Hepatocyte (in vitro differentiated cells): ENCODE measurements at regions not wholly inside any gene's neighbourhood (a gene's known extent, or its start where the extent isn't known, plus 50 kb on each side); places are given as distances from the start of the nearest gene placed in this dataset.

Experiments
- EZH2 ChIP-seq: fragments of 200-600 bp; sonication (generic); IDR thresholded peaks from 2 replicates; pipeline ENCODE4 v1.6.1; 2016; ENCODE audit warnings: antibody characterized with exemption, mild to moderate bottlenecking, borderline replicate concordance
- EZH2phosphoT487 ChIP-seq: fragments of 200-600 bp; sonication (generic); IDR thresholded peaks from one replicate; pipeline ENCODE4 v1.6.1; 2018; ENCODE audit warnings: antibody characterized with exemption, mild to moderate bottlenecking, low read depth, moderate library complexity; ENCODE audit not compliant: unreplicated experiment, severe bottlenecking
- TF ChIP-seq, protein P1 (sequence below): fragments of 200-600 bp; sonication (generic); IDR thresholded peaks from 2 replicates; pipeline ENCODE4 v1.5.1; 2016; ENCODE audit warnings: antibody characterized with exemption, mild to moderate bottlenecking; ENCODE audit not compliant: poor library complexity

DNA sequence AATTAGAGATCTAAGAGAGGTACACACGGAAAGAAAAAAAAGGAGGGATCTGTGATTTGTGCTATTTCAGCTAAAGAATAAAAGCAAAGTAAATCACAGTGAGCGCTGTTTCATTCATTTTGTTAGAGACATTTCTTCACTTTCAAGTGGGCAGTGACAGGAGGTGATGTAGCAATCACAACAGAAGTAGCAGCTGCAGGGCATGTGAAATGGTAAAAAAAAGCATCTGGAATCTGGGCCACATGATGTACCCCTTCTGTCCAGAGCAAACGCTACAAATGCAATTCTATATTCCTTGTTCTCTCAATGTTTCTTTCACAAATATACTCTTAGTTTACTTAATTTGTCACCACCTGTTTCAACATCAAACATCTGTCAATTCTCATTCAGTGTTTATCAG lies 786.5 kb downstream of the LRRIQ3 start:
- TF ChIP-seq, protein P1, sequence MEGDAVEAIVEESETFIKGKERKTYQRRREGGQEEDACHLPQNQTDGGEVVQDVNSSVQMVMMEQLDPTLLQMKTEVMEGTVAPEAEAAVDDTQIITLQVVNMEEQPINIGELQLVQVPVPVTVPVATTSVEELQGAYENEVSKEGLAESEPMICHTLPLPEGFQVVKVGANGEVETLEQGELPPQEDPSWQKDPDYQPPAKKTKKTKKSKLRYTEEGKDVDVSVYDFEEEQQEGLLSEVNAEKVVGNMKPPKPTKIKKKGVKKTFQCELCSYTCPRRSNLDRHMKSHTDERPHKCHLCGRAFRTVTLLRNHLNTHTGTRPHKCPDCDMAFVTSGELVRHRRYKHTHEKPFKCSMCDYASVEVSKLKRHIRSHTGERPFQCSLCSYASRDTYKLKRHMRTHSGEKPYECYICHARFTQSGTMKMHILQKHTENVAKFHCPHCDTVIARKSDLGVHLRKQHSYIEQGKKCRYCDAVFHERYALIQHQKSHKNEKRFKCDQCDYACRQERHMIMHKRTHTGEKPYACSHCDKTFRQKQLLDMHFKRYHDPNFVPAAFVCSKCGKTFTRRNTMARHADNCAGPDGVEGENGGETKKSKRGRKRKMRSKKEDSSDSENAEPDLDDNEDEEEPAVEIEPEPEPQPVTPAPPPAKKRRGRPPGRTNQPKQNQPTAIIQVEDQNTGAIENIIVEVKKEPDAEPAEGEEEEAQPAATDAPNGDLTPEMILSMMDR: no peak
- no peak for TF ChIP-seq EZH2
- no peak for TF ChIP-seq EZH2phosphoT487
